Upper lobe of left lung (tissue), 4 donors: ENCODE measurements at regions not wholly inside any gene's neighbourhood (a gene's known extent, or its start where the extent isn't known, plus 50 kb on each side); places are given as distances from the start of the nearest gene placed in this dataset.

Experiments used
- EP300 ChIP-seq, 4 donors: sonication (generic); formaldehyde crosslinking; IDR thresholded peaks; one replicate each; pipeline ENCODE4 v1.5.1; 2017; ENCODE audit warnings: antibody characterized with exemption in 4 of 4, control low read depth in 2 of 4
- POLR2A ChIP-seq, 4 donors: fragments of 450-650 bp; IDR thresholded peaks; one replicate each; pipeline ENCODE4 v1.5.1; 2016 to 2017; ENCODE audit warnings: antibody characterized with exemption in 4 of 4, mild to moderate bottlenecking in 2 of 4
- POLR2AphosphoS5 ChIP-seq, 2 donors: sonication (generic); formaldehyde crosslinking; IDR thresholded peaks; one replicate each; pipeline ENCODE4 v1.5.1; 2017; ENCODE audit warnings: antibody characterized with exemption in 2 of 2
- TF ChIP-seq, protein P1 (sequence below), 6 experiments: fragments of 450-650 bp in 4 of 6; fragments of 200-600 bp in 2 of 6; sonication (generic) in 2 of 6; IDR thresholded peaks; one replicate each; pipeline ENCODE4 v1.5.1; 2016 to 2019; ENCODE audit warnings: antibody characterized with exemption in 6 of 6

GRCh38 chr18:45142868-45143267 is 462.2 kb downstream of the SETBP1 start:
- TF ChIP-seq, protein P1, sequence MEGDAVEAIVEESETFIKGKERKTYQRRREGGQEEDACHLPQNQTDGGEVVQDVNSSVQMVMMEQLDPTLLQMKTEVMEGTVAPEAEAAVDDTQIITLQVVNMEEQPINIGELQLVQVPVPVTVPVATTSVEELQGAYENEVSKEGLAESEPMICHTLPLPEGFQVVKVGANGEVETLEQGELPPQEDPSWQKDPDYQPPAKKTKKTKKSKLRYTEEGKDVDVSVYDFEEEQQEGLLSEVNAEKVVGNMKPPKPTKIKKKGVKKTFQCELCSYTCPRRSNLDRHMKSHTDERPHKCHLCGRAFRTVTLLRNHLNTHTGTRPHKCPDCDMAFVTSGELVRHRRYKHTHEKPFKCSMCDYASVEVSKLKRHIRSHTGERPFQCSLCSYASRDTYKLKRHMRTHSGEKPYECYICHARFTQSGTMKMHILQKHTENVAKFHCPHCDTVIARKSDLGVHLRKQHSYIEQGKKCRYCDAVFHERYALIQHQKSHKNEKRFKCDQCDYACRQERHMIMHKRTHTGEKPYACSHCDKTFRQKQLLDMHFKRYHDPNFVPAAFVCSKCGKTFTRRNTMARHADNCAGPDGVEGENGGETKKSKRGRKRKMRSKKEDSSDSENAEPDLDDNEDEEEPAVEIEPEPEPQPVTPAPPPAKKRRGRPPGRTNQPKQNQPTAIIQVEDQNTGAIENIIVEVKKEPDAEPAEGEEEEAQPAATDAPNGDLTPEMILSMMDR (IDR thresholded peaks at IDR 0.05): no peak
- TF ChIP-seq POLR2AphosphoS5 (IDR thresholded peaks at IDR 0.05) (no peak), EP300 (IDR thresholded peaks at IDR 0.05) (no peak), POLR2A (IDR thresholded peaks at IDR 0.05) (no peak)
